ENCODE measurements at regions not wholly inside any gene's neighbourhood (a gene's known extent, or its start where the extent isn't known, plus 50 kb on each side); places are given as distances from the start of the nearest gene placed in this dataset.

DNA sequence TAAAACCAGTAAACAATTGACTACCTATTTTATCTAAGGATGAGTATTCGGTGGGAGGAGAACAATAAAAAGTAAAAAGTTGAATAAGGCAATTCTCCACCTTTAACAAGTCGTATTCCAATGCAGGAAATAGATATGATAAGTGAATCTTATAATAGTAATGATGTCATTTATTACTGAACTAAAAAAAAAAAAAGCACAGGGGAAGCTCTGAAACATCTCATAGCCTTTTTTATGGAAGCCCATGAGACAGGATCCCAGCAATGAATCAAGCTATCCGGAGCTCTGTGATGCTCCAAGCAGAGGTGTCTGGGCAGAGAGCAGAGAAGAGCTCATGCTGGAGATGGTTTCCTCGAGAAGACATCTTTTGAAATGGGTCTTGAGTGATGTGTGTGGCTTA is 376.0 kb downstream of the ICE1 start:
- TF ChIP-seq ZNF626 (tag by site-specific recombination; IDR thresholded peaks at IDR 0.05) (no peak), KLF16 (tag by site-specific recombination; IDR thresholded peaks at IDR 0.05) (no peak), ZFHX2 (tag by site-specific recombination; conservative IDR thresholded peaks at IDR 0.05) (no peak), ZBTB20 (tag by site-specific recombination; IDR thresholded peaks at IDR 0.05) (no peak)
- TF ChIP-seq, protein P1, sequence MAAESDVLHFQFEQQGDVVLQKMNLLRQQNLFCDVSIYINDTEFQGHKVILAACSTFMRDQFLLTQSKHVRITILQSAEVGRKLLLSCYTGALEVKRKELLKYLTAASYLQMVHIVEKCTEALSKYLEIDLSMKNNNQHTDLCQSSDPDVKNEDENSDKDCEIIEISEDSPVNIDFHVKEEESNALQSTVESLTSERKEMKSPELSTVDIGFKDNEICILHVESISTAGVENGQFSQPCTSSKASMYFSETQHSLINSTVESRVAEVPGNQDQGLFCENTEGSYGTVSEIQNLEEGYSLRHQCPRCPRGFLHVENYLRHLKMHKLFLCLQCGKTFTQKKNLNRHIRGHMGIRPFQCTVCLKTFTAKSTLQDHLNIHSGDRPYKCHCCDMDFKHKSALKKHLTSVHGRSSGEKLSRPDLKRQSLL (tag by site-specific recombination; IDR thresholded peaks at IDR 0.05): no peak
- TF ChIP-seq, protein P2, sequence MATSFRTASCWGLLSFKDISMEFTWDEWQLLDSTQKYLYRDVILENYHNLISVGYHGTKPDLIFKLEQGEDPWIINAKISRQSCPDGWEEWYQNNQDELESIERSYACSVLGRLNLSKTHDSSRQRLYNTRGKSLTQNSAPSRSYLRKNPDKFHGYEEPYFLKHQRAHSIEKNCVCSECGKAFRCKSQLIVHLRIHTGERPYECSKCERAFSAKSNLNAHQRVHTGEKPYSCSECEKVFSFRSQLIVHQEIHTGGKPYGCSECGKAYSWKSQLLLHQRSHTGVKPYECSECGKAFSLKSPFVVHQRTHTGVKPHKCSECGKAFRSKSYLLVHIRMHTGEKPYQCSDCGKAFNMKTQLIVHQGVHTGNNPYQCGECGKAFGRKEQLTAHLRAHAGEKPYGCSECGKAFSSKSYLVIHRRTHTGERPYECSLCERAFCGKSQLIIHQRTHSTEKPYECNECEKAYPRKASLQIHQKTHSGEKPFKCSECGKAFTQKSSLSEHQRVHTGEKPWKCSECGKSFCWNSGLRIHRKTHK (tag by site-specific recombination; IDR thresholded peaks at IDR 0.05): no peak
- TF ChIP-seq, protein P3, sequence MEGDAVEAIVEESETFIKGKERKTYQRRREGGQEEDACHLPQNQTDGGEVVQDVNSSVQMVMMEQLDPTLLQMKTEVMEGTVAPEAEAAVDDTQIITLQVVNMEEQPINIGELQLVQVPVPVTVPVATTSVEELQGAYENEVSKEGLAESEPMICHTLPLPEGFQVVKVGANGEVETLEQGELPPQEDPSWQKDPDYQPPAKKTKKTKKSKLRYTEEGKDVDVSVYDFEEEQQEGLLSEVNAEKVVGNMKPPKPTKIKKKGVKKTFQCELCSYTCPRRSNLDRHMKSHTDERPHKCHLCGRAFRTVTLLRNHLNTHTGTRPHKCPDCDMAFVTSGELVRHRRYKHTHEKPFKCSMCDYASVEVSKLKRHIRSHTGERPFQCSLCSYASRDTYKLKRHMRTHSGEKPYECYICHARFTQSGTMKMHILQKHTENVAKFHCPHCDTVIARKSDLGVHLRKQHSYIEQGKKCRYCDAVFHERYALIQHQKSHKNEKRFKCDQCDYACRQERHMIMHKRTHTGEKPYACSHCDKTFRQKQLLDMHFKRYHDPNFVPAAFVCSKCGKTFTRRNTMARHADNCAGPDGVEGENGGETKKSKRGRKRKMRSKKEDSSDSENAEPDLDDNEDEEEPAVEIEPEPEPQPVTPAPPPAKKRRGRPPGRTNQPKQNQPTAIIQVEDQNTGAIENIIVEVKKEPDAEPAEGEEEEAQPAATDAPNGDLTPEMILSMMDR (tag by site-specific recombination; IDR thresholded peaks at IDR 0.05): no peak
- TF ChIP-seq, protein P4, sequence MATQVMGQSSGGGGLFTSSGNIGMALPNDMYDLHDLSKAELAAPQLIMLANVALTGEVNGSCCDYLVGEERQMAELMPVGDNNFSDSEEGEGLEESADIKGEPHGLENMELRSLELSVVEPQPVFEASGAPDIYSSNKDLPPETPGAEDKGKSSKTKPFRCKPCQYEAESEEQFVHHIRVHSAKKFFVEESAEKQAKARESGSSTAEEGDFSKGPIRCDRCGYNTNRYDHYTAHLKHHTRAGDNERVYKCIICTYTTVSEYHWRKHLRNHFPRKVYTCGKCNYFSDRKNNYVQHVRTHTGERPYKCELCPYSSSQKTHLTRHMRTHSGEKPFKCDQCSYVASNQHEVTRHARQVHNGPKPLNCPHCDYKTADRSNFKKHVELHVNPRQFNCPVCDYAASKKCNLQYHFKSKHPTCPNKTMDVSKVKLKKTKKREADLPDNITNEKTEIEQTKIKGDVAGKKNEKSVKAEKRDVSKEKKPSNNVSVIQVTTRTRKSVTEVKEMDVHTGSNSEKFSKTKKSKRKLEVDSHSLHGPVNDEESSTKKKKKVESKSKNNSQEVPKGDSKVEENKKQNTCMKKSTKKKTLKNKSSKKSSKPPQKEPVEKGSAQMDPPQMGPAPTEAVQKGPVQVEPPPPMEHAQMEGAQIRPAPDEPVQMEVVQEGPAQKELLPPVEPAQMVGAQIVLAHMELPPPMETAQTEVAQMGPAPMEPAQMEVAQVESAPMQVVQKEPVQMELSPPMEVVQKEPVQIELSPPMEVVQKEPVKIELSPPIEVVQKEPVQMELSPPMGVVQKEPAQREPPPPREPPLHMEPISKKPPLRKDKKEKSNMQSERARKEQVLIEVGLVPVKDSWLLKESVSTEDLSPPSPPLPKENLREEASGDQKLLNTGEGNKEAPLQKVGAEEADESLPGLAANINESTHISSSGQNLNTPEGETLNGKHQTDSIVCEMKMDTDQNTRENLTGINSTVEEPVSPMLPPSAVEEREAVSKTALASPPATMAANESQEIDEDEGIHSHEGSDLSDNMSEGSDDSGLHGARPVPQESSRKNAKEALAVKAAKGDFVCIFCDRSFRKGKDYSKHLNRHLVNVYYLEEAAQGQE (tag by site-specific recombination; IDR thresholded peaks at IDR 0.05): no peak
- TF ChIP-seq, protein P5, sequence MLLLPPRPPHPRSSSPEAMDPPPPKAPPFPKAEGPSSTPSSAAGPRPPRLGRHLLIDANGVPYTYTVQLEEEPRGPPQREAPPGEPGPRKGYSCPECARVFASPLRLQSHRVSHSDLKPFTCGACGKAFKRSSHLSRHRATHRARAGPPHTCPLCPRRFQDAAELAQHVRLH (tag by site-specific recombination; IDR thresholded peaks at IDR 0.05): no peak
